ENCODE measurements at regions not wholly inside any gene's neighbourhood (a gene's known extent, or its start where the extent isn't known, plus 50 kb on each side); places are given as distances from the start of the nearest gene placed in this dataset.
"Not testable (repeated sequence)": the region's sequence is repeated elsewhere in the genome, so short reads cannot be mapped to it uniquely, and the experiment has no call there.

DNA sequence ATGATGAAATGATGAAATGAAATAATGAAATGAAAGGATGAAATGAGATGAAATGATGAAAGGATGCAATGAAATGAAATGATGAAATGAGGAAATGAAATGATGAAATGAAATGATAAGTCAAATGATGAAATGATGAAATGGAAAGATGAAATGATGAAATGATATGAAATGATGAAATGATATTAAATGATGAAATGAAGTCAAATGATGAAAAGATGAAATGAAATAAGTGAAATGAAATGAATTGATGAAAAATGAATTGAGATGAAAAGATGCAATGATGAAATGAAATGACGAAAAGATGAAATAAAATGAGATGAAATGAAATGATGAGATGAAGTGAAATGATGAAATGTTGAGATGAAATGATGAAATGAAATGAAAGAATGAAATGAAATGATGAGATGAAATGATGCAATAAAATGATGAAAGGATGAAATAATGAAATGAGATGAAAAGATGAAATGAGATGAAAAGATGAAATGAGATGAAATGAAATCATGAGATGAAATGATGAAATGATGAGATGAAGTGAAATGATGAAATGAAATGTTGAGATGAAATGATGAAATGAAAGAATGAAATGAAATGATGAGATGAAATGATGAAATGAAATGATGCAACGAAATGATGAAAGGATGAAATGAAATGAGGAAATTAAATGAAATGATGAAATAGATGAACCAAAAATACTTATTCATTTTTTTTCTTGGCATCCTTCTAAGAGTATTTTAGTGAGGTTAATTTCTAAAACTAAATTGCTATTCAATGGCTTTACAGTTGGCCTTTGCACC lies 139.8 kb upstream of the ERV3-1 start:
- not testable (repeated sequence) for DNase-seq (ENCODE audit: low read depth in 2 of 2)

DNA sequence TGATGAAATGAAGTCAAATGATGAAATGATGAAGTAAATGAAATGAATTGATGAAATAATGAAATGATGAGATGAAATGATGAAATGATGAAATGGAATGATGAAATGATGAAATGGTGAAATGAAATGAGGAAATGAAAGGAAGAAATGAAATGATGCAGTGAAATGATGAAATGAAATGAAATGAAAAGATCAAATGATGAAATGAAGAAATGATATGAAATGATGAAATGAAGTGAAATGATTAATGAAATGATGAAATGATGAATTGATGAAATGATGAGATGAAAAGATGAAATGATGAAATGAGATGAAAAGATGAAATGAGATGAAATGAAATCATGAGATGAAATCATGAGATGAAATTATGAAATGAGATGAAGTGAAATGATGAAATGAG lies 139.2 kb upstream of the ERV3-1 start:
- DNase-seq (ENCODE audit: low read depth in 2 of 2) = not testable (repeated sequence)

- not testable (repeated sequence) for DNase-seq (ENCODE audit: low read depth in 2 of 2)
These were observed 138.5 kb upstream of the ERV3-1 start for GRCh38 chr7:65145008-65145407.

DNA sequence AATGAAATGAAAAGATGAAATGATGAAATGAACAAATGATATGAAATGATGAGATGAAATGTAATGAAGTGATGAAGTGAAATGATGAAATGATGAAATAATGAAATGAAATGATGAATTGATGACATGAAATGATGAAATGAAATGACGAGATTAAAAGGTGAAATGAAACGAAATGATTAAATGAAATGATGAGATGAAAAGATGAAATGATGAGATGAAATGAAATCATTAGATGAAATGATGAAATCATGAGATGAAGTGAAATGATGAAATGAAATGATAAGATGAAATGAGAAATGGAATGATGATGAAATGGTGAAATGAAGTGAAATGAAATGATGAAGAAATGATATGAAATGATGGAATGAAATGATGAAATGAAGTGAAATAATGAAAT lies 138.1 kb upstream of the ERV3-1 start:
- DNase-seq (ENCODE audit: low read depth in 2 of 2) = not testable (repeated sequence)

- not testable (repeated sequence) for DNase-seq (ENCODE audit: low read depth in 2 of 2)
These were observed 137.6 kb upstream of the ERV3-1 start for GRCh38 chr7:65144119-65144518.

- not testable (repeated sequence) for DNase-seq (ENCODE audit: low read depth in 2 of 2)
These were observed 135.4 kb upstream of the ERV3-1 start for GRCh38 chr7:65141894-65142293.

DNA sequence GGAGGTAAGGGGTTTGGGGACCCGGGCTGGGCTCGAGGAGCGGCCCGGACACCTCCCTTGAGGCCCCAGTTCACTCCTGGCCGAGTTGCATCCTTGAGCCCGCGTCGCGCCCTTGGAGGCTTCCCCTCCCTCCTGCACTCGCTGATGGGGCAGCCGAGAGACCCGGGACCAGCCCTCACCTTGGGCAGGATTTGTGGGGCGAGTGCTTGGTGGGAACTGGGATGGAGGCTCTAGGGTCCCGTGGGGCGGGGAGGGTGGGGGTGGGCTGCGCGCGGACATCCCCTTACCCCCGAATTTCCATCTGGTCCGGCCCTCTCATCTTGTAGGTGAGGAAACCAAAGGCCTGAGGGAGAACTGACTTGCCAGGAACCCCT lies 134.9 kb upstream of the ERV3-1 start:
- not testable (repeated sequence) for DNase-seq (ENCODE audit: low read depth in 2 of 2)

- DNase-seq (ENCODE audit: low read depth in 2 of 2) = not testable (repeated sequence)
These were observed 134.3 kb upstream of the ERV3-1 start for GRCh38 chr7:65140543-65141404.

DNA sequence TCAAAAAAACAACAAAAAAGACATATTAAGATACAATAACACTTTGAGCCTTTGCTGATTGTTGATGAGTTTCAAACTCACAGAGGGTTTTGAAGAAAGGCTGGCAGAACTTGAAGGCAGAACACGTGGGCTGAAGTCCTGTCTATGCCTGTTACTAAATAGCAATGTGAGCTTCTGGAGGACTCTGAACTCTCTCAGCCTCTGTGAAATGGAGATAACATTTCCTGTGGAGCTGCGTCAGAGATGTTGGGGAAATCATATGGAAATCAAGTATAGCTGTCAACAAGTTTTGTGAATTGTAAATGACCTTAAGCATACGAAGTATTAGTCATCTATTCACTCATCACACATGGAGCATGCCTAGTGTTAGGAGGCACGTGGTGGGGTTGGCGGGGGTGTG lies 130.4 kb upstream of the ERV3-1 start:
- DNase-seq (ENCODE audit: low read depth in 2 of 2) = not testable (repeated sequence)

- not testable (repeated sequence) for DNase-seq (ENCODE audit: low read depth in 2 of 2)
These were observed 126.6 kb upstream of the ERV3-1 start for GRCh38 chr7:65133087-65133486.

DNA sequence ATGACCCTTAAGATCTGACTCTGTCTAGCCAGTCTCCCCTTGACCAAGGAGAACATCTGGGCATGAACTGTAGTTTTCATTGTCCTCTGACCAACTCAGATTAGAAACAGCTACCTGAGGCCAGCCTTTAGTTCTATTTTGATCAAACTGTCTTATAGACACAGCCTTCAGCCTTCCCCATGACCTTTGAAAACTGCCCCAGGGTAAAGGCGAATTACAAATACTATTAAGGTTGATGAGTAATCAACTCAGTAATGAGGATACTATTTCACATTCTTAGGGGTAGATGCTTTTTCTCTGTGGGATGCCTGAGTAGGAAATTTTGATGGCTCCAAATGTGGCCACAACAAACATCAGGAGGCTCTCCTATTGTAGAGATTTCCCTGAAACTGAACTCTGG lies 125.8 kb upstream of the ERV3-1 start:
- DNase-seq (ENCODE audit: low read depth in 2 of 2) = not testable (repeated sequence)

DNA sequence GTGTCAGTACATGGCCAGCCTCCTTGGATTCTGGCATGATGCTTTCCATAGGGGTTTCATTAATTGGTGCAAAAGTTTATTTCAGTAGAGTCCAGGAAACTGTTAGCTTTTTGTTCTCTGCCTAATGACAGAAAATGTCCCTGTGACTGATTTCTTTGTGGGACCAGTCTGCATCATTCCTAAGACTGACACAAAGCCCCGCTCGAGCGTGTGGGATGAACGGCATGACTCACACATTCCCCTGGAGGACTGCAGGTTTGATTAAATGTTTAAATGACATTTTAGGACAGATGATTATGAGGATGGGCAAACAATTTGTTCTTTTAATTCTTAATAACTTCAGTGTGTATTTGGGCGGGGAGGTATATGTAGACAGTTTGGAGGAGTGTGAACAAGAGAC lies 120.9 kb upstream of the ERV3-1 start:
- not testable (repeated sequence) for DNase-seq (ENCODE audit: low read depth in 2 of 2)

GRCh38 chr7:65124600-65124999 lies 118.1 kb upstream of the ERV3-1 start:
- not testable (repeated sequence) for DNase-seq (ENCODE audit: low read depth in 2 of 2)

GRCh38 chr7:65105650-65106203 lies 99.2 kb upstream of the ERV3-1 start:
- DNase-seq (ENCODE audit: low read depth in 2 of 2) = not testable (repeated sequence)

GRCh38 chr7:65100499-65100898 lies 94.0 kb upstream of the ERV3-1 start:
- not testable (repeated sequence) for DNase-seq (ENCODE audit: low read depth in 2 of 2)

GRCh38 chr7:65081669-65082055 lies 75.2 kb upstream of the ERV3-1 start:
- not testable (repeated sequence) for DNase-seq (ENCODE audit: low read depth in 2 of 2)

GRCh38 chr7:65080799-65081668 lies 74.5 kb upstream of the ERV3-1 start:
- peak; percentile 95 for DNase-seq (ENCODE audit: low read depth in 2 of 2)

DNA sequence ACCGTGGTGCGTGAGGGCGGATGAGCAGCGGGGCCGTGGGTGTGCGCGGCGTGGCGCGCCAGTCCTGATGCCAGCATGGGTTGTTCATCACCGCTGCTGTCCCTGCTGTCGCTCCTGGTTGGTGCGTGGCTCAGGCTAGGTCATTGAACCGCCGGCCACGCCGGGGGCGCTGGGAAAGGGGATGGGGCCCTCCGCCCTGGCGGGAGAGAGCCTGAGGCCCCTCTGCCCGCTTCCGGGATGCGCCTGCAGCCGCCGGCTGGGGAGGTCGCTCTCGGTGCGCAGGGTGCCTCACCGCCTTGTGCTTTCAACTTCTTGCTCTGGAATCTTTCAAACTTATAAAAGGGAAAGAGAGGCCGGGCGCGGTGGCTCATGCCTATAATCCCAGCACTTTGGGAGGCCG lies 68.5 kb upstream of the ERV3-1 start:
- DNase-seq (ENCODE audit: low read depth in 2 of 2) = not testable (repeated sequence)

DNA sequence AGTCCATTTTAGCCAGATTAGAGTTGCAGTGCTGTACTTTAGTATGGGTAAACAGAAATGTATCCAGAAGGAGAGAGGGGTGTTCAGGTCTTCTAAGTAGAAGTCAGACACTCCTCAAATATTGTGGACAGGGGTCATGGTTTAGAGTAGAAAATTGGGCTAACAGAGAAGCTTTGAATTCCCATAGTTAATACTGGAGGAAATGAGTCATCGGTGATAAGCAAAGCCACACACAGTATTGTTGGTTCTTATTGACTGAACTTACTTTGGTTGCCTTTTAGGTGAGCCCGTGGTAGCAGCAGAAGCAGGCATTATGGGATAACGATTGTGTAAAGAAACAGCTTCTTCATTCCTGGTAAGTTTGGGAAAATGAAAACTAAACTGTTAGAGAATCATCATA lies 66.7 kb upstream of the ERV3-1 start:
- peak in 1 of 2 donors; percentile 5 for DNase-seq (ENCODE audit: low read depth in 2 of 2)

- DNase-seq (ENCODE audit: low read depth in 2 of 2) = not testable (repeated sequence)
These were observed 65.5 kb upstream of the ERV3-1 start for GRCh38 chr7:65071854-65072431.

GRCh38 chr7:65069476-65069875 lies 63.0 kb upstream of the ERV3-1 start:
- not testable (repeated sequence) for DNase-seq (ENCODE audit: low read depth in 2 of 2)

Measured in lung microvascular endothelial cell (primary cell).